Right ventricle myocardium superior (tissue), 1 donor: ENCODE measurements at regions not wholly inside any gene's neighbourhood (a gene's known extent, or its start where the extent isn't known, plus 50 kb on each side); places are given as distances from the start of the nearest gene placed in this dataset.

ENCODE experiments used
- ATAC-seq: fragments of 200-7000 bp; cut with Tn5 transposase; one replicate; pipeline ENCODE4 v1.9.1; 2020; ENCODE audit warnings: mild to moderate bottlenecking; ENCODE audit not compliant: poor library complexity
- DNase-seq: peaks from one replicate; pipeline ENCODE4 v3.0.0-alpha.2; 2020
- intact Hi-C: fragments of 100-400 bp; cut with DNase I; formaldehyde crosslinking; loops from one replicate; pipeline ENCODE4 v1.11.2; 2022
- donor health status: DM: no; HTN: yes; CAD: no; lungs with severe emphysema.

GRCh38 chr16:86864586-86864985, 286.2 kb downstream of the FOXL1 start:
- intact Hi-C loops = loop anchor here (10.0 kb wide), 2 partner anchors 120 to 180 kb away; no protein-coding TSS in a partner anchor
- ATAC-seq (no peak), DNase-seq (no peak)

DNA sequence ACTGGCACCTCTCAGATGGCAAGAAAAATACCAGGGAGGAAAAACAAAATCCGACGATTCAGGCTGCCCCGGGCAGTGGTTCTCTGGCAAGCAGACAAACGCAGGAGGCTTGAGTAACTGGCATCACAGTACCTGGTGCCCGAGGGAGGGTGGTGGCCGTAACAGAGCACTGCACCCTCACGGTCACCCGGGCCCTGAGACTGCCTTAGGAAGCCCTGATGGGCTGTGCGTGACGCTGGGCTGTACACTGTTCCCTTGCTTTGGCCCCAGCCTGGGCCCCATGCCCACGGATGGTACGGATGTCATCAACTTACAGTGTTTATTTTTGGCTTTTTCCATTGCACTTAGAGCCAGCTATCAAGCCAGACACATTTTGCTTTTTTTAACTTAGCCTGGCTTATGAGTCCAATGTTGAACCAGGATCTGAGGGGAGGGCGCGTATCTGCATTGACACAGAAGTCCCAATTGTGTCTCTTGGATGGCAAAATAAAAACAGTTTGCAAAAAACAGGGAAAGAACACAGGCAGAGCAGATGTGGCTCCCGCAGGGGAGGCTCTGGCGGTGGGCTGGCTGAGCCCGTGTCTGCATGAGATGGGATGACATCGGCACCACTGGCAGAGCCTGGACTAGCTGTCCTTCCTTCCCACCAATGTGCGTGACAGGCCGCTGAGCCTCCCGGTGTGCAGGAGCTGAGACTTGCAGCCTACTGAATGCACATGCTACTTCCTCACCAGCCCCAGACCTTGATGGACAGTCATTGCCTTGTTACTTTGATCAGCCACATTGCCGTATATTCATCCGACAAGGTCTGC, 287.7 kb downstream of the FOXL1 start:
- DNase-seq = peak; percentile 91
- intact Hi-C loops = loop anchor here (10.0 kb wide), 2 partner anchors 119 to 179 kb away; no protein-coding TSS in a partner anchor

GRCh38 chr16:86866986-86867722, 288.8 kb downstream of the FOXL1 start:
- intact Hi-C loops = loop anchor here (10.0 kb wide), 2 partner anchors 118 to 178 kb away; no protein-coding TSS in a partner anchor
- DNase-seq = no peak
- no peak for ATAC-seq

More for the DNA sequence above, 287.7 kb downstream of the FOXL1 start:
- peak; percentile 96 for ATAC-seq

DNA sequence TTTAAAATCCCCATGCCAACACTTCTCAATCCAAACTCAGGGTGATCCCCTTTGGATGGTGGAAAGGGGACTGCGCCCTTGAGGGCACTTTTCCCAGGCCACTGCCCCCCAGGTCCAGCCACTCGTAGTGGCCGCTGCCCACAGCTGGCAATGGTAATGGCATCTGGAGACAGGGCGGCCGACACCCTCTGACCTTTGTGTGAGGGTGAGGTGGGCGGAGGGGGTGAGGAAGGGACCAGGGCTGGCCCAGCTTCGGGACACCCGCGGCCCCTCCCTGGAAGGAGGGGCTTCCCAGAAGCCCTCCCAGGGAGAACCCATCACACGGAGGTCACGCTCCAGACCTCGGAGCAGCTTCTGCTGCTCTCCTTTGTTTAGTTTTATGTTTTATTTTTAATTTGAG, 289.7 kb downstream of the FOXL1 start:
- DNase-seq = no peak
- ATAC-seq = no peak
- intact Hi-C loops = loop anchor here (10.0 kb wide), 2 partner anchors 117 to 177 kb away; no protein-coding TSS in a partner anchor

- no peak for DNase-seq
- no peak for ATAC-seq
- intact Hi-C loops = loop anchor here (10.0 kb wide), 2 partner anchors 116 to 176 kb away; no protein-coding TSS in a partner anchor
Measured at GRCh38 chr16:86868786-86869185, 290.4 kb downstream of the FOXL1 start.

GRCh38 chr16:86869288-86870022, 291.1 kb downstream of the FOXL1 start:
- intact Hi-C loops = loop anchor here (10.0 kb wide), 2 partner anchors 115 to 175 kb away; no protein-coding TSS in a partner anchor
- ATAC-seq (no peak), DNase-seq (no peak)

DNA sequence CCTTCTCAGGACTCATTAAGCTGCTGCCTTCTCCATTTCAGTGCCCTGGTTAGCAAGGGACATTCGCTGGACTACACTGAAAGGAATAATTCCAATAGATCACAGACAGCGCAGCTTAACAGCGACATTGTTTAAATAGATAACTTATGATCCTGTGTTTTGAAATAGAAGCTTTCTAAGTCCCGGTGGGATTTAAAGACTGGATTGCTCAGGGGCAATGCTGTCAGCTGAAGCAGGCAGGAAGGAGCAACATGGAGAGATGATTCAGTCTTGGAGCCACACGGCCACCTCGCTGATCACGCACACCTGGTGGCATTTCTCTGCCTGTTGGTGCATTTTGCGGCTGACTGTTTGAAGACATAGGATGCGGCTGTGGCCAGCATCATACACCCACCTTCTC, 292.0 kb downstream of the FOXL1 start:
- intact Hi-C loops = no loop called here
- ATAC-seq (no peak), DNase-seq (no peak)

- DNase-seq (no peak), ATAC-seq (no peak)
- intact Hi-C loops = no loop called here
Measured at GRCh38 chr16:86872131-86872530, 293.8 kb downstream of the FOXL1 start.

DNA sequence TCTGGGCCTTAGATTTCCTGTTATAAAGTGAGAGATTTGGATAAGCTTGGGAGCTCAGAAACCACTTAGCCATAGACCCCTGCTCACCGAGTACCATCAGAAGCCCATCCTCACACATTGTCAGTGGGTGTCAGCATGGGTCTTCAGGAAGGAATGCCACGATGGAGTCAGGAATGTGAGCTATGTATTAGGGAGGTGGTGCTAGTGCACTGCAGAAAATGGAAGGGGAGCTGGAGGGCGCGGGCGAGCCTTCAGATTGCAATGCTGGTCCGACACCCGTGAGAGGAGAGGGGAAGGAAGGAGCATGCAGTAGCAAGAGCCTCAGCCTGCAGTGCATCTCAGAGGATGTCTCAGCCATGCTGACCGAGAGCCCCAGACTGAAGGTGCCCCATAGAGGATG, 294.5 kb downstream of the FOXL1 start:
- DNase-seq (no peak), ATAC-seq (no peak)
- intact Hi-C loops = no loop called here

- no peak for ATAC-seq
- no peak for DNase-seq
- intact Hi-C loops = no loop called here
Measured at GRCh38 chr16:86874141-86874540, 295.8 kb downstream of the FOXL1 start.

GRCh38 chr16:86876499-86876898, 298.1 kb downstream of the FOXL1 start:
- no peak for DNase-seq
- no peak for ATAC-seq
- intact Hi-C loops = no loop called here

DNA sequence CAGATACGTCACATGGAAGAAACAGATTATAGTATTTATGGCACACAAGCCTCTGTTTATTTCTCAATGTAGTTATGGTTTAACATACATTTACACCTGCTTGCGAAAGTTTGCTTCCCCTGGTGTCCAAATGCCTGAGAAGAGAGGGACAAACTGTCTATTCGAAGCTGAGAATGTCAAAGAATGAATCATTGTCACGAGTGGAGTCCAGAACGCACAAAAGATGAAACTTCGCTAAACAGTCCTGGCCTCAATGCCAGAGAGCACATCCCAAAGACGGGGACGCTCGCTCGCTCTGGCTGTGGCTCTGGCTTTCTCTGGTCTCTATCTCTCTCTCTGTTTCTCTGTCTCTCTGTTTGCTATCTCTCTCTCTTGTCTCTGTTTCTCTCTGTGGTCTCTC, 298.8 kb downstream of the FOXL1 start:
- no peak for ATAC-seq
- intact Hi-C loops = no loop called here

GRCh38 chr16:86877835-86878234, 299.5 kb downstream of the FOXL1 start:
- no peak for ATAC-seq
- no peak for DNase-seq
- intact Hi-C loops = no loop called here

More for the DNA sequence above, 298.8 kb downstream of the FOXL1 start:
- DNase-seq = no peak

DNA sequence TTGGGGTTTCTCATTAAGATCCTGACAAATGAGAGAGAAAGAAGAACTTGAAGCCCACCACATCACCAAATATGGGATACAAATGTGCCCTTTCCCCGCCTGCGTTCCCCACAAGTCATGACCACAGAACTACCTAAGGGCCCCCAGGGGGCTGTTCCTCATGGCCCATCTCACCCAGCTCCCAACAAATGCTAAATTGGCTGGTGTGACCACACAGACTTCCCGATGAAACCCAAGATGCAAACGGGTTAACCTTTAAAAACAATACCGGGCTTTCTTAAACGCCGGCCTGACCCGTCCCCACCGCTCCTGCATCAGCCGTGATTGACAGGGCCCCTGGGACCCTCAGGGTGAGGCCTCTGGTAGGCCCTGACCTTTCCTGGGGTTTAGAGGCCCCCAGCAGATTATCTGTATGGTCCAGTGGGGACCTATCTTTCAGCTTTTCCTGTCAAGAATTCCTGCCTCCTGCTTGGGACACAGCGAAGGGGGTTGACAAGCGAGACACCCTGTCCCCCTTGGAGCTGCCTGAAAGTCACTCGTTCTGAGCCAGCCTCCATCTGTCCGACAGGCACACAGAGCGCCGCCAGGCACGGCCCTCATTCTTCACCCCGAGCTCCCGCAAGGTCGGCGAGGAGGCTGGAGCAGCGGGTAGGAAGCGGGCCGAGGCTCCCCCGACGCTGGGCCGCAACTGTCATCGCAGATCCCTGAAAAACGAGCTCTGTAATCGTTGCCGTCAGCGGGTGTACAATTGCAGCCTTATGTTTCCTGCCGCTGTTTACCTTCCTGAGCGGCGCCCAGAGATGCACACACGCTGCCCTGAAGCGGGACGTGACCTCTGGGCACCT, 300.1 kb downstream of the FOXL1 start:
- intact Hi-C loops = no loop called here
- DNase-seq (no peak), ATAC-seq (no peak)

GRCh38 chr16:86879268-86879667, 300.9 kb downstream of the FOXL1 start:
- DNase-seq (no peak), ATAC-seq (no peak)
- intact Hi-C loops = no loop called here

- DNase-seq (no peak), ATAC-seq (no peak)
- intact Hi-C loops = no loop called here
Measured at GRCh38 chr16:86880316-86881117, 302.2 kb downstream of the FOXL1 start.

GRCh38 chr16:86881118-86881510, 302.8 kb downstream of the FOXL1 start:
- intact Hi-C loops = no loop called here
- ATAC-seq = no peak
- no peak for DNase-seq
